ENCODE measurements at regions not wholly inside any gene's neighbourhood (a gene's known extent, or its start where the extent isn't known, plus 50 kb on each side); places are given as distances from the start of the nearest gene placed in this dataset.

DNA sequence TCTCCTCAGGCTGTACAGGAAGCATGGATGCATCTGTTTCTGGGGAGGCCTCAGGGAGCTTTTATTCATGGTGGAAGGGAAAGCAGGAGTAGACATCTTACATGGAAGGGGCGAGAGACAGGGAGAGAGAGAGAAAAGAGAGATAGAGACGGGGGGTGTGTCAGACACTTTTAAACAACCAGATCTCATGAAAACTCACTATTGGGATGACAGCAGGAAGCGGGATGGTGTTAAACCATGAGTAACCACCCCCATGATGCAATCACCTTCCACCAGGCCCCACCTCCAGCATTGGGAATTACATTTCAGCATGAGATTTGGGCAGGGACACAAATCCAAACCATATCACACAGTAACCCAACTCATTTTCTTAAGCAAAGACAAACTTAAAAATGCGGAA, 110.0 kb upstream of the EEA1 start:
- Histone ChIP-seq H2AFZ (no peak overlapping the region), H3K4me3 (no peak overlapping the region), H3K27ac (peak overlapping the region; percentile 45), H3K4me1 (ENCODE audit: insufficient read depth) (peaks cover 16% of the 10 kb centered on the region), H3K79me2 (no peaks in the 10 kb centered on the region), H3K27me3 (no peaks in the 10 kb centered on the region), H3K4me2 (no peak overlapping the region), H3K9me2 (replicated peaks; ENCODE audit: insufficient read depth) (no peaks in the 10 kb centered on the region), H4K20me1 (ENCODE audit: insufficient read depth, poor library complexity, severe bottlenecking) (no peaks in the 10 kb centered on the region), H3K9me3 (ENCODE audit: low read depth) (no peaks in the 10 kb centered on the region), H3K36me3 (replicated peaks; ENCODE audit: insufficient read depth, low read depth) (no peaks in the 10 kb centered on the region)
- DNase-seq (ENCODE audit: low spot score): no peak
- TF ChIP-seq, protein P1, sequence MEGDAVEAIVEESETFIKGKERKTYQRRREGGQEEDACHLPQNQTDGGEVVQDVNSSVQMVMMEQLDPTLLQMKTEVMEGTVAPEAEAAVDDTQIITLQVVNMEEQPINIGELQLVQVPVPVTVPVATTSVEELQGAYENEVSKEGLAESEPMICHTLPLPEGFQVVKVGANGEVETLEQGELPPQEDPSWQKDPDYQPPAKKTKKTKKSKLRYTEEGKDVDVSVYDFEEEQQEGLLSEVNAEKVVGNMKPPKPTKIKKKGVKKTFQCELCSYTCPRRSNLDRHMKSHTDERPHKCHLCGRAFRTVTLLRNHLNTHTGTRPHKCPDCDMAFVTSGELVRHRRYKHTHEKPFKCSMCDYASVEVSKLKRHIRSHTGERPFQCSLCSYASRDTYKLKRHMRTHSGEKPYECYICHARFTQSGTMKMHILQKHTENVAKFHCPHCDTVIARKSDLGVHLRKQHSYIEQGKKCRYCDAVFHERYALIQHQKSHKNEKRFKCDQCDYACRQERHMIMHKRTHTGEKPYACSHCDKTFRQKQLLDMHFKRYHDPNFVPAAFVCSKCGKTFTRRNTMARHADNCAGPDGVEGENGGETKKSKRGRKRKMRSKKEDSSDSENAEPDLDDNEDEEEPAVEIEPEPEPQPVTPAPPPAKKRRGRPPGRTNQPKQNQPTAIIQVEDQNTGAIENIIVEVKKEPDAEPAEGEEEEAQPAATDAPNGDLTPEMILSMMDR (IDR thresholded peaks at IDR 0.05; ENCODE audit: poor library complexity): no peak
- TF ChIP-seq EZH2phosphoT487 (IDR thresholded peaks at IDR 0.05; ENCODE audit: low read depth, severe bottlenecking, unreplicated experiment) (no peak), EZH2 (IDR thresholded peaks at IDR 0.05; ENCODE audit: borderline replicate concordance) (no peak)
- 86% methylated on average over 4 of the region's 4 CpGs for WGBS (ENCODE audit: low lambda C conversion rate, missing lambda C conversion rate)

DNA sequence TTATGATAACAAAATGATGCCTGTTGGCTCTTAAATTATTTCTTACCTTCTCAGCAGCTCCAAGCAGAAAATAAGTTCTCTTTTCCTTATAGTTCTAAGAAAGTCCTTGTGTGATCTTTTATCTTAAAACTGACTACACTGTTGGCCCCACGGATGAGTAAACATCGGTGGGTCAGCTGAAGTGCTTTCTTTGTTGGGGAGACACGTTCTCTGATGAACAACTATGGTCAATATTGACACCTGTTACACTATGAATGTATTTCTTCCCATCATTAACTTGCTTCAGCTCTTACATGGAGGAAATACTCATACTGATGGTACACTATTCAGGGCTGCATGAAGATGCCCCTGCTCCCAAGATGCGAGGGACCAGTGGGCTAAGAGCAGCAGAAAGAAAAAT, 110.8 kb upstream of the EEA1 start:
- Histone ChIP-seq H3K4me2 (no peak overlapping the region), H3K9me3 (ENCODE audit: low read depth) (no peaks in the 10 kb centered on the region), H3K36me3 (replicated peaks; ENCODE audit: insufficient read depth, low read depth) (no peaks in the 10 kb centered on the region), H3K27me3 (no peaks in the 10 kb centered on the region), H2AFZ (no peak overlapping the region), H4K20me1 (ENCODE audit: insufficient read depth, poor library complexity, severe bottlenecking) (no peaks in the 10 kb centered on the region), H3K4me1 (ENCODE audit: insufficient read depth) (peaks cover 19% of the 10 kb centered on the region), H3K9me2 (replicated peaks; ENCODE audit: insufficient read depth) (no peaks in the 10 kb centered on the region), H3K4me3 (no peak overlapping the region), H3K79me2 (no peaks in the 10 kb centered on the region), H3K27ac (peak overlapping the region; percentile 45)
- no peak for DNase-seq (ENCODE audit: low spot score)
- 54% methylated on average over 4 of the region's 4 CpGs for WGBS (ENCODE audit: low lambda C conversion rate, missing lambda C conversion rate)
- TF ChIP-seq, protein P1 (IDR thresholded peaks at IDR 0.05; ENCODE audit: poor library complexity): no peak
- TF ChIP-seq EZH2 (IDR thresholded peaks at IDR 0.05; ENCODE audit: borderline replicate concordance) (no peak), EZH2phosphoT487 (IDR thresholded peaks at IDR 0.05; ENCODE audit: low read depth, severe bottlenecking, unreplicated experiment) (no peak)

DNA sequence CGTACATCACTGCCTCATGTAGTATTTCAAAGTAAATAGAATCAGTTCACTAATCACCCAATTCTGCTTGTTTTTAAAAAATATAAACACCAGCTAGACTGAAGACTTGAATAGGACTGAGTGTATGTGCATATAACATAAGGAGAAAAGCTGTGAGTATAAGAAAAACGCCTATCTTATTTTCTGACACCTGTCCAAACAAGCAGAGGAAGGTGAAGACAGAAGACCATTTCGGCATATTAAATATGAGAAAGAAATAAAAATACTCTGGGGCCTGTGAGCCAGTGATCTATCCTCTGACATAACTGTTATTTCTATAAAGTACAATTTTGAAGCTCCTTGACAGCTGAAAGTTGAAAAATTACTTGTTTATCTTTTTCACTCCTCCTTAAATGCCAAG, 111.3 kb upstream of the EEA1 start:
- H3K79me2 ChIP-seq: no peaks in the 10 kb centered on the region
- no peak overlapping the region for H2AFZ ChIP-seq
- no peaks in the 10 kb centered on the region for H3K9me3 ChIP-seq (ENCODE audit: low read depth)
- WGBS (ENCODE audit: low lambda C conversion rate, missing lambda C conversion rate): 89% methylated on average over 3 of the region's 3 CpGs
- no peak overlapping the region for H3K4me2 ChIP-seq
- no peak overlapping the region for H3K27ac ChIP-seq
- H3K27me3 ChIP-seq: no peaks in the 10 kb centered on the region
- no peaks in the 10 kb centered on the region for H4K20me1 ChIP-seq (ENCODE audit: insufficient read depth, poor library complexity, severe bottlenecking)
- H3K9me2 ChIP-seq (replicated peaks; ENCODE audit: insufficient read depth): no peaks in the 10 kb centered on the region
- TF ChIP-seq, protein P1 (IDR thresholded peaks at IDR 0.05; ENCODE audit: poor library complexity): no peak
- TF ChIP-seq EZH2 (IDR thresholded peaks at IDR 0.05; ENCODE audit: borderline replicate concordance): no peak
- TF ChIP-seq EZH2phosphoT487 (IDR thresholded peaks at IDR 0.05; ENCODE audit: low read depth, severe bottlenecking, unreplicated experiment): no peak
- no peaks in the 10 kb centered on the region for H3K36me3 ChIP-seq (replicated peaks; ENCODE audit: insufficient read depth, low read depth)
- peaks cover 19% of the 10 kb centered on the region for H3K4me1 ChIP-seq (ENCODE audit: insufficient read depth)
- H3K4me3 ChIP-seq: no peak overlapping the region
- DNase-seq (ENCODE audit: low spot score): no peak

DNA sequence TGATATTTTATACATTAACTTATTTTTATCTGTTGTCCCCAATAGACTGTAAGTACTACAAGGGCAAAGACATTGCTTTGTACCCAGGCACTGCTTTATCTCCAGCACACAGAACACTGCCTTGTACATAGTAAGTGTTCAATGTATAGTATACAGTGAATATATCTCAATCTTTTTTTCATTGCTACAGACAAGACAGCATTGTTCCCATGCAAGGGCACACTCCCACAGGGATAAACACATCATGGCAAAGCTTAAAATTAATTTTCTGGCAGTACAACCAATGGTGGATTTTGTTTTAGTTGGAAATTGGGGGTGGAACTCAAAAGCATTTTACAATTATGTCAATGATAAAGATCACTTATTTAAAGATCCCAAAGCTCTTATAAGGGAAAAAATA, 112.3 kb upstream of the EEA1 start:
- Histone ChIP-seq H3K27ac (peak overlapping the region; percentile 45), H3K4me2 (no peak overlapping the region), H3K79me2 (no peaks in the 10 kb centered on the region), H3K4me3 (no peak overlapping the region), H3K9me2 (replicated peaks; ENCODE audit: insufficient read depth) (no peaks in the 10 kb centered on the region), H3K27me3 (no peaks in the 10 kb centered on the region), H4K20me1 (ENCODE audit: insufficient read depth, poor library complexity, severe bottlenecking) (no peaks in the 10 kb centered on the region), H3K4me1 (ENCODE audit: insufficient read depth) (peaks cover 19% of the 10 kb centered on the region), H3K9me3 (ENCODE audit: low read depth) (no peaks in the 10 kb centered on the region), H3K36me3 (replicated peaks; ENCODE audit: insufficient read depth, low read depth) (no peaks in the 10 kb centered on the region), H2AFZ (no peak overlapping the region)
- no peak for DNase-seq (ENCODE audit: low spot score)
- TF ChIP-seq EZH2phosphoT487 (IDR thresholded peaks at IDR 0.05; ENCODE audit: low read depth, severe bottlenecking, unreplicated experiment): no peak
